GM12873 (cell line): ENCODE measurements at regions not wholly inside any gene's neighbourhood (a gene's known extent, or its start where the extent isn't known, plus 50 kb on each side); places are given as distances from the start of the nearest gene placed in this dataset.

Experiments used
- CTCF ChIP-seq: IDR thresholded peaks from 2 replicates; pipeline ENCODE4 v1.5.1; 2012; ENCODE audit warnings: low read depth, mild to moderate bottlenecking, moderate library complexity, low read length, control low read depth; ENCODE audit not compliant: insufficient read depth; ENCODE audit errors: missing control alignments

- no peak for TF ChIP-seq CTCF
Measured at GRCh38 chr2:16840496-16841172, 175.0 kb upstream of the CYRIA start.

DNA sequence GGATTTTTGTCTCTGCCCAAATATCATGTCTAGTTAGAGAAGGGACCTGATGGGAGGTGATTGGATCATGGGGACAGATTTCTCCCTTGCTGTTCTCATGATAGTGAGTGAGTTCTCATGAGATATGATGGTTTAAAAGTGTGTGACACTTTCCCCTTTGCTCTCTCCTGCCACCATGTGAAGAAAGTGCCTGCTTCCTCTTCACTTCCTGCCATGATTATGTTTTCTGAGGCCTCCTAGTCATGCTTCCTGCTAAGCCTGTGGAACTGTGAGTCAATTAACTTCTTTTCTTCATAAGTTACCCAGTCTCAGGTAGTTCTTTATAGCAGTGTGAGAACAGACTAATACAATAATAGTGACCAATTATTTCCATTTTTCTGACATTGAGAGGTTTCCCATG lies 167.3 kb upstream of the CYRIA start:
- no peak for TF ChIP-seq CTCF

DNA sequence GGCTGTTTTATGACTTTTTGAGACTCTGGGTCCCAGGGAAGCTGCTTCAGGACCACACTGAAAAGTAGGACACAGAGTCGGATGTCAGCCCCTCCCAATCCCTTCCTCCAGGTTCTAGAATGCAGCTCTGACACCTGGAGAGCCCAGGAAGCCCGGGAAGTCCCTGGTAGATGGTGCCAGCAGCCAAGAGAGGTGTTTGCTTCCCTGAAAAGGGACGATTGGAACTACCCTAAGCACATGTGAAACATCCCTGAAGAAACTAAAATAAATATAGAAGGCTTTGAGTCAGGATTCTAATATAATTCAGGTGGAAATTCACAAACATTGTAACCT lies 163.2 kb upstream of the CYRIA start:
- TF ChIP-seq CTCF, result no peak

- TF ChIP-seq CTCF, result no peak
Measured at GRCh38 chr2:16828044-16828827, 162.6 kb upstream of the CYRIA start.

DNA sequence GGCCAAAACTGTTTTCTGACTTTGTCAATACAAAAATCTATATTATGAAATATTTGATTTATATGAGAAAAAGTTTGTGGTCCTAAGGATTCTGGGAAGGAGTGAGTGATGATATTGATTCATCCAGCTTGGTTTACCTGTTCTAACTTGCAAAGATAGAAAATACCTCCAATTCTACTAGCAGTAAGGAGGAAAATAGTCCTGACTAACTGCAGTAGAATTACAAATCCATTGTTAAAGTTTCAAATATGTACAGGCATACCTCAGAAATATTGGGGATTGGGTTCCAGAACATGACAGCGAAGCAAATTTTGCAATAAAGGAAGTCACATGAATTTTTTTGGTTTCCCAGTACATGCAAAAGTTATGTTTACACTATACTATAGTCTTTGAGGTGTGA lies 158.8 kb upstream of the CYRIA start:
- no peak for TF ChIP-seq CTCF

GRCh38 chr2:16821692-16822091 lies 156.1 kb upstream of the CYRIA start:
- no peak for TF ChIP-seq CTCF

- no peak for TF ChIP-seq CTCF
Measured at GRCh38 chr2:16818203-16818556, 152.5 kb upstream of the CYRIA start.
